Left kidney (tissue), 1 donor: ENCODE measurements at regions not wholly inside any gene's neighbourhood (a gene's known extent, or its start where the extent isn't known, plus 50 kb on each side); places are given as distances from the start of the nearest gene placed in this dataset.

Source experiments
- DNase-seq: peaks from one replicate; pipeline ENCODE4 v3.0.0-alpha.2; 2013

- DNase-seq: no peak
Measured at GRCh38 chr12:22993609-22994315, 368.8 kb downstream of the ETNK1 start.

- DNase-seq: no peak
Measured at GRCh38 chr12:22994316-22994675, 369.3 kb downstream of the ETNK1 start.

- no peak for DNase-seq
Measured at GRCh38 chr12:23001487-23001886, 376.5 kb downstream of the ETNK1 start.

- no peak for DNase-seq
Measured at GRCh38 chr12:23002381-23002780, 377.4 kb downstream of the ETNK1 start.

DNA sequence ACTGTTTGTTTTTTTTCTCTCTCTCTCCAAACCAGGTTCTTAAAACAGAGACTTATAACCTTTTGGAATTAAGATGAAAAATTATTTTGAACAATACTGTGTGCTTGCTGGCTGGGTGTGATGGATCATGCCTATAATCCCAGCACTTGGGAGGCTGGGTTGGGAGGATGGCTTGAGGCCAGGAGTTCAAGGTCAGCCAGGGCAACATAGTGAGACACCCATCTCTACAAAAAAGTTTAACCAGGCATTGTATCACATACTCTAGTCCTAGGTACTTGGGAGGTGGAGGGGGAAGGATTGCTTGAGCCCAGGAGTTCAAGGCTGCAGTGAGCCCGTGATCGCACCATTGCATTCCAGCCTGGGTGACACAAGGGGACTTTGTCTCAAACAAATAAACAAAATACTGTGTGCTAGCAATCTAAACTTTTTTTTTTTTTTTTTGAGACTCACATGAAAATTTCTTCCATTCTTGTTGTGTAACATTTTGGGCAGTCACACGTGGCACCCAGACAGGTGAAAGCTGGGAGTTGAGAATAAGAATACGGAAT, 379.6 kb downstream of the ETNK1 start:
- DNase-seq: no peak

GRCh38 chr12:23005387-23005786, 380.4 kb downstream of the ETNK1 start:
- DNase-seq: no peak

DNA sequence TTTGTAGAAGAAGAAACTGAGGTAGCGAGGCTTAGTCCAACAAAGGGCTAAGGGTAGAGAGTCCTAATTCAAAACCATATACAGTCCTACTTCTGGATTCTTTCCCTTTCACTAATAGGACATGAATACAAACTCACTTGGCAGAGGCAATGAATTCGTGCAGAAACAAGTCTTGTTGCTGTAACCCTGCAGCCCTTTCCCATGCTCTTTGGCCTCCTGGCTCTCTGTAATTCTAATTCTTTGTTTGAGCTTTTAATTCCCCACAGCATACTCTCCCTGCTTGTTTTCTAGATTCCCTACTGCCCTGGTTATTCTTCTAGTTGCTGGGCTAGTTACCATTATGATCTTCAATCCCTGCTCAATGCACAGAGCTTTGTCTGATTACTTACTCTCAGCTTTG, 381.4 kb downstream of the ETNK1 start:
- DNase-seq: no peak

DNA sequence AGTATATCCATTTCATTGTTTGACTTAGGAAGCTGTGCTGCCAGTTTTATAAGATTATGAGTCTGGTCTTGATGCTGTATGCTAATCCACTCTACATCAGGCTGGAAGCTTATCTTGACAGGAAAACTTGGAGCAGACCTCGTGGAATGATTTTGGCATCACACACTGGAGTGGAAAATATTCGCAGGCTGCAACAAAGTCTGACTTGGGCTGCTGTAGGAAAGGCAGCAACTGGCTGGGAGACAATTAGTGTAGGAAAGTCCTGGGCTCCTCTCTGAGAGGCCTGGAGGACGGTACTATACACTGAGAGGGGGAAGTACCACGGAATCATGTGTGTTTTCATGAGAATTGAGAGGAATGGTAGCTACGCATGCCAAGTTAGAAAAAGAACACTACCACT, 383.7 kb downstream of the ETNK1 start:
- no peak for DNase-seq

DNA sequence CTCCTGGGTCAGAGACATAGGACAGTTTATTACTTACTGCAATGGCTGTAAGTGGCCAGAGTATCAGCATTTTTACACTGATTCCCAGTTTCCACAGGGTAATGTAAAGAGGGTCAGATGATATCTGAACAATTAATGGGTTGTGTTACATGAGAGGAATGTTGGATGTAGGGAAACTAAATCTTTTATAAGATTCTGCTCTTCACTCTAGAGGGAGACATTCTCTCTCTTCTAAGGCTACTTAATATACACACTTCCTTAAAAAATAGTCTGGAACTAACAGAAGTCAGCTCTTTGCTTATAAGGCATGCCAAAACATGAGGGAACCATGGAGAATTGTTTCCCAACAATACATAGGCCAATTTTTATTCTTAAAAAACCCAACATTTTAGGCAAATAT, 389.8 kb downstream of the ETNK1 start:
- no peak for DNase-seq

DNA sequence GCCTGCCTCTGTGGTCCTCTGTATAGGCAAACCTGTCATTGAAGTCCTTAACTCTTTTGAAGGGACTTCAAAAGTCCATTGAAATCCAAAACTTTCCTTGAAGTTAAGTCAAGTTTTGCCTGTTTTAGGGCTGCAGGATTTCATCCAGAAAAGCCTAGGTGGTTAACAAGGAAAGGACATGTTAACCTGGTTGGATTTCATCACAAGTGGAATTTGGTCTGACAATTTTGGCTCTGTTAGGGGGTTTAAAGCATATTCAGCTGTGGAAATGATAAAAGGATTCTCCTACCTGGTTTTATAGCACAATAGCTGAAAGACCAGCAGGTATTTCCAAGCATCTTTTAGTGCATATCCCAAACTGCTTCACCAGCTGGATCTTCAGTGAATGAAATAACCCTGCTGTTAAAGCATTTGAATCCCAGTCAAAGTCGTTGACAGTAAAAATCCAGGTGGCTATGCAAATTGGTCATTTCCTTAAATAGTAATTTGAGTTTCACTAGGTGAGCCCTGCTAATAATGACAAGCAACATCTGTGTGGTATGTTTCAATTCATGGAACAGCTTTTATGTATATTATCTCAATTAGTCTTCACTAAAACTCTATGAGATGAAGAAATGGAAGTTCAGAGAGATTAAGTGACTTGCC, 400.5 kb downstream of the ETNK1 start:
- DNase-seq: no peak

GRCh38 chr12:23028158-23028802, 403.3 kb downstream of the ETNK1 start:
- DNase-seq: no peak

DNA sequence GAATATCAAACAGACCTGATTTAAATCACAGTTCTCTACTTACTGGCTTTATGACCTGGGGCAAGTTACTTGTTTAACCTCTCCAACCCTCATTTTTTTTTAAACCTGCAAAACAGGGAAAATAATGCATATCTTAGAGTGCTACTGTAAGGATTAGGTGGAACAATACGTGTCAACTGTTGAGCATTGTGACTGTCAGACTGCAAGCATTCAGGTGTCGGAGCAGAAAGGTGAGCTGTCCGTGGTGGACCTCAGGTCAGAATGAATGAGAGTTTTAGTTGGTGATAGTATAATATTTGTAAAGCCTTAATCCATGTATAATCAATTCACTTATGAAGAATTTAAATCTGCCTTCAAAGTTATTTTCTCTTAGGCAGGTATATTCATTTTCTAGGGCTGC, 404.2 kb downstream of the ETNK1 start:
- no peak for DNase-seq

GRCh38 chr12:23039834-23040233, 414.9 kb downstream of the ETNK1 start:
- DNase-seq: no peak

- DNase-seq: no peak
Measured at GRCh38 chr12:23041774-23042173, 416.8 kb downstream of the ETNK1 start.

DNA sequence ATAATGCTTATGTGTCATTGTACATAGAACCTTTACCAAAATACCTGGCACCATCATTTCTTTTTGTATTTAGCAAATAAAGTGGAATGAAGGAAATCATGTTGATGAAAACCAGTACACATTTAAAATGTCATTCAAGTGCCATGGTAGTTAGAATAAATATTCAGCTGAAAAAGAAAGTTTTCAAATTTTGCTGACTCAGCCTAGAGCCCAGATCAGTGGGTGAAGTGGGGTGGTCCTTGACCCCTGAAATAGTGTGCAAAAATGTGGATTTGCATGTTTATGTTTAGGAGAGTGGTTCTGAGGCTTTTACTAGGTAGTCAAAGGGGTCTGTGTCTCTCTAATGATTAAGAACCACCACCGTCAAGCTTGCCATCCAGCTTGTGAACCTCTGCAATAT, 418.7 kb downstream of the ETNK1 start:
- no peak for DNase-seq

GRCh38 chr12:23049180-23049579, 424.2 kb downstream of the ETNK1 start:
- no peak for DNase-seq

DNA sequence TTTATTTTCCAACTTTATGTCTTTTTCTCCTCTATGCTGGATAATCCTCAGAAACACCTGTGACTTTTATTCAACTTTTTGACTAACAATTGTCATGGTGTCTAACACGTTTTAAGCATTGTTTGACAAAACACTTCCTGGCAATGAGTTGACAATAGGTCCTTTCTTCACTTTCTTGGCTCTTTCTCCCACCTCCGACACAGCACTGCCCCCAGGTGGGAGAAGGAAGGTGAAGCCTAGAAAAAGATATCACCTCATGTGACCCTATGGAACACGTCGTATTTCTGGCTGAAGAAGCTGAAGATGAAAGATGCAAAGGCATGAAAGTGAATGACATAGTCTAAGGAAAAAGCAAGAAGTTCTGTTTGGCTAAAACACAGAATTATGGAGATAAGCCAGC, 430.0 kb downstream of the ETNK1 start:
- no peak for DNase-seq

DNA sequence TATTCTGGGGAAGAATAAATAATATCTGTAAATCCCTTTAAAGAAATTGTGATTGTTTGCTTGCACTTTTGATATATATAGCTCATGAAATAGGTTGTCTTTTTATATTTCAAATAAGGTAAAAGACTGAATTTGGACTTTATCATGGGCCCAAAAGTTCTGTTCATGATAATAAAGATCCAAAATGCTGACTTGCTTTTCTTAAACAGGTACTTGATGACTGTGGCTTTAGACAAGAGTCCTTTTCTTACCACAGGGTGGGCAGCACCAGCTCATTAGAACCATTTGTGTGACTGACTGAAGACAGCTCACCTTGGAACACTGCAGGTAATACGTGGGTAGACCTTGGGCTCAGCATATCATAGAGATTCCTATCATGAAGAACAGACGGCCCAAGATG, 432.6 kb downstream of the ETNK1 start:
- DNase-seq: no peak

GRCh38 chr12:23060161-23060560, 435.2 kb downstream of the ETNK1 start:
- DNase-seq: no peak

DNA sequence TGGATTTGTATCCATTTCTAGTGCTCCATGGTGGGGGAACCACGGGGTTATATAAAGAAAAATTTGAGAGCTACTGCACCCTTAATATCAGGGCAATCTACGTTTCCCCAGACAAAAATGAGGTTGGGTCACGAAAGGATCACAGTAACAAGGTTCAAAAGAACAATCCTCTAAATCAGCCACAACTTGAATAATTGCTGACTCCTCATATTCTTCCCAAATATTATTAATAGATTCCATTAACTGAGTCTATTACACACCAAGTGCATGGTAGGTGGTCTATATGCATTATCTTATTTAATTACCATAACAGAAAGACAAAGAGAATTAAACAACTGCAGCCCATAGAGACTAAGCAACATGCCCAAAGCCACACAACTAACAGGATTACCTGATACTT, 438.2 kb downstream of the ETNK1 start:
- no peak for DNase-seq

GRCh38 chr12:23066095-23066494, 441.1 kb downstream of the ETNK1 start:
- DNase-seq: no peak

GRCh38 chr12:23083267-23083666, 458.3 kb downstream of the ETNK1 start:
- no peak for DNase-seq

DNA sequence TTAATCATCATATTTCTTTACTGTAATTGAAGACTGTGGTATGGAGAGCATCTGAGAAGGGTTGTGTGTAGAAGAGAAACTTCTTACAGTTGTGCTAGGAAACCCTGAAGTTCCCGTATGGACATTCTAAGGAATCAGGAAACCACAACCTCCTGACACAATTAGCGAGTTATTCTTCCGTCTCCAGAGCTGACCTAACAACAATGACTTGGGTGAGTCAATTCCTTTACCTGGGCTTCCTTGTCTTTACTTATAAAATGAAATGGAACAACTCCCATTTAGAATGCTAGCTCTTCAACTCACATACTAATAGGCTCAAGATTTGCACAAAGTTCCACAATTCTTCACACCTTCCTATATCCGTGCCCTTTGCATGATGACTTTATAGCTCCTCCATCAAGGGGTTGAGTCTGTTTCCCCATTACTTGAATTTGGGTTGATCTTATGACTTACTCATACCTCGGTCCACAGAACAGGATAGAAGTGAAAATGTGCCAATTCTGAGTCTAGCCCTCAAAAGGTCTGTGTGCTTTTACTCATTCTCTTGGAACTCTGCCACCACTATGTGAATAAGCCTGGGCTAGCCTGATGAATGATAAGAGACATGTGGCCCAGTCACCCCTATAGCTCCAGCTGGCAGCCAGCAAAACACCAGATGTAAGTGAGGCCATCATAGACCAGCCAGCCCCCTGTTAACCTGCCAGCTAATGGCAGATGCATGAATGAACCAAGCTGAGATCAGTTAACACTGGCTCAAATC, 459.4 kb downstream of the ETNK1 start:
- no peak for DNase-seq
